ENCODE measurements at regions not wholly inside any gene's neighbourhood (a gene's known extent, or its start where the extent isn't known, plus 50 kb on each side); places are given as distances from the start of the nearest gene placed in this dataset.

GRCh38 chr13:86882107-86882506, 789.1 kb upstream of the SLITRK5 start (continued):
- TF ChIP-seq, protein P1, sequence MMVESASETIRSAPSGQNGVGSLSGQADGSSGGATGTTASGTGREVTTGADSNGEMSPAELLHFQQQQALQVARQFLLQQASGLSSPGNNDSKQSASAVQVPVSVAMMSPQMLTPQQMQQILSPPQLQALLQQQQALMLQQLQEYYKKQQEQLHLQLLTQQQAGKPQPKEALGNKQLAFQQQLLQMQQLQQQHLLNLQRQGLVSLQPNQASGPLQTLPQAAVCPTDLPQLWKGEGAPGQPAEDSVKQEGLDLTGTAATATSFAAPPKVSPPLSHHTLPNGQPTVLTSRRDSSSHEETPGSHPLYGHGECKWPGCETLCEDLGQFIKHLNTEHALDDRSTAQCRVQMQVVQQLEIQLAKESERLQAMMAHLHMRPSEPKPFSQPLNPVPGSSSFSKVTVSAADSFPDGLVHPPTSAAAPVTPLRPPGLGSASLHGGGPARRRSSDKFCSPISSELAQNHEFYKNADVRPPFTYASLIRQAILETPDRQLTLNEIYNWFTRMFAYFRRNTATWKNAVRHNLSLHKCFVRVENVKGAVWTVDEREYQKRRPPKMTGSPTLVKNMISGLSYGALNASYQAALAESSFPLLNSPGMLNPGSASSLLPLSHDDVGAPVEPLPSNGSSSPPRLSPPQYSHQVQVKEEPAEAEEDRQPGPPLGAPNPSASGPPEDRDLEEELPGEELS (CRISPR knock-in tag; IDR thresholded peaks at IDR 0.05): peak; percentile 37; the same call in 1 of the 2 replicates
- TF ChIP-seq CREB1 (CRISPR knock-in tag; IDR thresholded peaks at IDR 0.05) (no peak), NR1H2 (CRISPR knock-in tag; IDR thresholded peaks at IDR 0.05) (no peak), NFATC4 (CRISPR knock-in tag; IDR thresholded peaks at IDR 0.05) (no peak)

DNA sequence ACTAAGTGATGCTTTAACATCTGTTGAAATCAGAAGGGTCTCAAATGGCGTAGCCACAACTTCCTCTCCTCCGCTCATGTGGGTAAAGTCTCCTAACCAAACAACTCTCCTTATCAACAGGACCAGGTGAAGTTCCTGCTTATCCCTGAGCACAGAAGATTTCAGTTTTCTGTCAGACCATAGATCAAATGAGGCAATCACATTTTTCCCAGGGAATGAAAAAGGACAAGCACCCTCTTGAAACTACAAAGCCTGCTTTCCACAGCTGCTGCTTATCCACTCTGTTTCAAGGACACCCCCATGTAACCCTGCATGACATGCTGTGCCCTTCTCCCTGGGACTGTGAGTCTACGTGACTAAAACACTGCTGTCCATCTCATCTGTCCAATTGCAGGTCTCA, 788.3 kb upstream of the SLITRK5 start:
- Mint-ChIP-seq H3K4me1 (peaks cover 27% of the 10 kb centered on the region), H3K27ac (no peak overlapping the region), H3K9me3 (peaks cover 3% of the 10 kb centered on the region), H3K27me3 (ENCODE audit: low read depth) (peaks cover 93% of the 10 kb centered on the region), H3K4me3 (peak overlapping the region; percentile 39), H3K36me3 (0 out of 2 replicates have a peak, but pooled peaks cover 2% of the 10 kb centered on the region)
- TF ChIP-seq SP1 (CRISPR knock-in tag; conservative IDR thresholded peaks at IDR 0.05) (no peak), JAZF1 (CRISPR knock-in tag; IDR thresholded peaks at IDR 0.05) (no peak), CBFB (CRISPR knock-in tag; IDR thresholded peaks at IDR 0.05; ENCODE audit: low read depth) (no peak), NR3C1 (CRISPR knock-in tag; conservative IDR thresholded peaks at IDR 0.05; ENCODE audit: low read depth) (no peak), HMGA2 (CRISPR knock-in tag; IDR thresholded peaks at IDR 0.05) (no peak), E2F5 (CRISPR knock-in tag; IDR thresholded peaks at IDR 0.05) (no peak), ZNF396 (CRISPR knock-in tag; IDR thresholded peaks at IDR 0.05; ENCODE audit: borderline replicate concordance) (no peak), AR (CRISPR knock-in tag; IDR thresholded peaks at IDR 0.05) (no peak), ZNF263 (CRISPR knock-in tag; IDR thresholded peaks at IDR 0.05; ENCODE audit: low read depth) (no peak), MYBL2 (CRISPR knock-in tag; IDR thresholded peaks at IDR 0.05) (no peak), SMAD3 (CRISPR knock-in tag; IDR thresholded peaks at IDR 0.05; ENCODE audit: borderline replicate concordance) (no peak), TEAD1 (CRISPR knock-in tag; IDR thresholded peaks at IDR 0.05) (no peak), SOX15 (CRISPR knock-in tag; IDR thresholded peaks at IDR 0.05) (no peak), ZNF425 (CRISPR knock-in tag; conservative IDR thresholded peaks at IDR 0.05) (no peak)
- TF ChIP-seq, protein P2, sequence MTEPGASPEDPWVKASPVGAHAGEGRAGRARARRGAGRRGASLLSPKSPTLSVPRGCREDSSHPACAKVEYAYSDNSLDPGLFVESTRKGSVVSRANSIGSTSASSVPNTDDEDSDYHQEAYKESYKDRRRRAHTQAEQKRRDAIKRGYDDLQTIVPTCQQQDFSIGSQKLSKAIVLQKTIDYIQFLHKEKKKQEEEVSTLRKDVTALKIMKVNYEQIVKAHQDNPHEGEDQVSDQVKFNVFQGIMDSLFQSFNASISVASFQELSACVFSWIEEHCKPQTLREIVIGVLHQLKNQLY (CRISPR knock-in tag; IDR thresholded peaks at IDR 0.05): no peak
- DNase-seq (ENCODE audit: low spot score): no peak
- CTCF ChIA-PET: no interaction called here
- ATAC-seq: no peak
- POLR2A ChIA-PET: no interaction called here

Measured in WTC11 (cell line).